Osteocyte (in vitro differentiated cells): ENCODE measurements at regions not wholly inside any gene's neighbourhood (a gene's known extent, or its start where the extent isn't known, plus 50 kb on each side); places are given as distances from the start of the nearest gene placed in this dataset.
A peak's percentile ranks its signal among the peaks of the same experiment; 100 is the strongest.

Experiments used
- DNase-seq: peaks from one replicate; pipeline ENCODE4 v3.0.0; 2021; ENCODE audit warnings: mixed read lengths; ENCODE audit not compliant: unreplicated experiment; ENCODE audit errors: extremely low spot score
- H3K27ac Mint-ChIP-seq: one replicate; pipeline ENCODE4 v1.8.0; 2021; ENCODE audit warnings: mild to moderate bottlenecking, mixed read lengths; ENCODE audit not compliant: unreplicated experiment
- H3K27me3 Mint-ChIP-seq: one replicate; pipeline ENCODE4 v1.8.0; 2021; ENCODE audit warnings: mixed read lengths; ENCODE audit not compliant: unreplicated experiment
- H3K36me3 Mint-ChIP-seq: one replicate; pipeline ENCODE4 v1.8.0; 2021; ENCODE audit warnings: mixed read lengths; ENCODE audit not compliant: unreplicated experiment
- H3K4me1 Mint-ChIP-seq: one replicate; pipeline ENCODE4 v1.8.0; 2021; ENCODE audit warnings: mixed read lengths; ENCODE audit not compliant: unreplicated experiment
- H3K4me3 Mint-ChIP-seq: one replicate; pipeline ENCODE4 v1.8.0; 2021; ENCODE audit warnings: mild to moderate bottlenecking, moderate library complexity, mixed read lengths; ENCODE audit not compliant: unreplicated experiment
- H3K9me3 Mint-ChIP-seq: one replicate; pipeline ENCODE4 v1.8.0; 2021; ENCODE audit warnings: mixed read lengths; ENCODE audit not compliant: unreplicated experiment
- TF ChIP-seq, protein P1 (sequence below): fragments of 200-600 bp; sonication (generic); IDR thresholded peaks from 2 replicates; pipeline ENCODE4 v1.5.0; 2021; ENCODE audit warnings: antibody characterized with exemption, mild to moderate bottlenecking, moderate library complexity

GRCh38 chr5:174383210-174384167 is 338.0 kb downstream of the NSG2 start:
- DNase-seq: no peak
- H3K4me1 Mint-ChIP-seq: peaks cover 31% of the 10 kb centered on the region
- no peak overlapping the region for H3K4me3 Mint-ChIP-seq
- TF ChIP-seq, protein P1, sequence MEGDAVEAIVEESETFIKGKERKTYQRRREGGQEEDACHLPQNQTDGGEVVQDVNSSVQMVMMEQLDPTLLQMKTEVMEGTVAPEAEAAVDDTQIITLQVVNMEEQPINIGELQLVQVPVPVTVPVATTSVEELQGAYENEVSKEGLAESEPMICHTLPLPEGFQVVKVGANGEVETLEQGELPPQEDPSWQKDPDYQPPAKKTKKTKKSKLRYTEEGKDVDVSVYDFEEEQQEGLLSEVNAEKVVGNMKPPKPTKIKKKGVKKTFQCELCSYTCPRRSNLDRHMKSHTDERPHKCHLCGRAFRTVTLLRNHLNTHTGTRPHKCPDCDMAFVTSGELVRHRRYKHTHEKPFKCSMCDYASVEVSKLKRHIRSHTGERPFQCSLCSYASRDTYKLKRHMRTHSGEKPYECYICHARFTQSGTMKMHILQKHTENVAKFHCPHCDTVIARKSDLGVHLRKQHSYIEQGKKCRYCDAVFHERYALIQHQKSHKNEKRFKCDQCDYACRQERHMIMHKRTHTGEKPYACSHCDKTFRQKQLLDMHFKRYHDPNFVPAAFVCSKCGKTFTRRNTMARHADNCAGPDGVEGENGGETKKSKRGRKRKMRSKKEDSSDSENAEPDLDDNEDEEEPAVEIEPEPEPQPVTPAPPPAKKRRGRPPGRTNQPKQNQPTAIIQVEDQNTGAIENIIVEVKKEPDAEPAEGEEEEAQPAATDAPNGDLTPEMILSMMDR: no peak
- peaks cover 2% of the 10 kb centered on the region for H3K27me3 Mint-ChIP-seq
- peaks cover 4% of the 10 kb centered on the region for H3K36me3 Mint-ChIP-seq
- peak overlapping the region; percentile 5 for H3K27ac Mint-ChIP-seq
- H3K9me3 Mint-ChIP-seq: peaks cover 3% of the 10 kb centered on the region

DNA sequence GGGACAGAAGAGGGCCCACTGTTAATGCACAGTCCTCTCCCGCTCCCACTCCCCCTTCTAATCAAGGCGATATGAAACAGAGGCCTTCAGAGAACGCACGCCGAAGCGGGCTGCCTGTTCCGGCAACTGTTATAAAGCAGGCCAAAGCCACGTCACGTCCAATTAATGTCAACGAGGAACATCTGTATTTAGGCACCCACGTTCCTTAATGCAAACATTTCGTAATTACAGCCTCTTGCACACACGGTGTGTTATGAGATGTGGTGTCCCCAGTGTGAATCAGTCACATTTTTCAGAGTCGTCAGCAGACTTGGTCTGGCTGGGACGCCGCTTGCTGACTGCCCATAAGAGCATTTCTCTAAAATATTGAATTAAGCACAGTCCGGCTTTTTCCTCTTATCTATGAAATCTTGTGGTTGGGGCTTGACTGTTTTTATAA is 339.0 kb downstream of the NSG2 start:
- peaks cover 6% of the 10 kb centered on the region for H3K27me3 Mint-ChIP-seq
- H3K4me1 Mint-ChIP-seq: peaks cover 31% of the 10 kb centered on the region
- TF ChIP-seq, protein P1: no peak
- no peak for DNase-seq
- peaks cover 4% of the 10 kb centered on the region for H3K36me3 Mint-ChIP-seq
- peaks cover 3% of the 10 kb centered on the region for H3K9me3 Mint-ChIP-seq
- H3K27ac Mint-ChIP-seq: peak overlapping the region; percentile 39
- no peak overlapping the region for H3K4me3 Mint-ChIP-seq

GRCh38 chr5:174386306-174386705 is 338.1 kb upstream of the MSX2 start:
- DNase-seq: no peak
- H3K27me3 Mint-ChIP-seq: peaks cover 13% of the 10 kb centered on the region
- peaks cover 3% of the 10 kb centered on the region for H3K9me3 Mint-ChIP-seq
- no peak overlapping the region for H3K4me3 Mint-ChIP-seq
- TF ChIP-seq, protein P1: no peak
- peaks cover 31% of the 10 kb centered on the region for H3K4me1 Mint-ChIP-seq
- peaks cover 4% of the 10 kb centered on the region for H3K36me3 Mint-ChIP-seq
- H3K27ac Mint-ChIP-seq: no peak overlapping the region

DNA sequence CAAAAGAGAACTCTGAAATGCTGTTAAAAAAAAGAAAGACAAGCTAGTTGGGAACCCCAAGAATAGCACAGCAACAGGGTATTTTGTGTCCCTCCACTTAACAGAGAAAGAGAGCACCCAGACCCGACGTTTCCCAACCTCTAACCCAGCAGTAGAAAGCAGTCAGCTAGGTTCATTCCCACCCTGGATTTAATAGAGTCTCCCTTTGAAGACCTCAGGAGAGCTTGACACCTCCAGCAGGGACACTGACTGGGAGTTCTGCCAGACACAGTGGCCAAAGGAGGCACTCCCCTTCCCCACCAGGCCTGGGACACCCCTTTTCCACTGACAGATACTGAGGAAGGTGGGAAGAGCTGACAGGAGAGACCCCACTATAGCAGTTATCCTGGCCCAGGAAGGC is 337.5 kb upstream of the MSX2 start:
- no peak overlapping the region for H3K27ac Mint-ChIP-seq
- peaks cover 4% of the 10 kb centered on the region for H3K36me3 Mint-ChIP-seq
- H3K4me1 Mint-ChIP-seq: peaks cover 31% of the 10 kb centered on the region
- H3K27me3 Mint-ChIP-seq: peaks cover 13% of the 10 kb centered on the region
- no peak for DNase-seq
- TF ChIP-seq, protein P1: no peak
- H3K4me3 Mint-ChIP-seq: no peak overlapping the region
- H3K9me3 Mint-ChIP-seq: peaks cover 3% of the 10 kb centered on the region

DNA sequence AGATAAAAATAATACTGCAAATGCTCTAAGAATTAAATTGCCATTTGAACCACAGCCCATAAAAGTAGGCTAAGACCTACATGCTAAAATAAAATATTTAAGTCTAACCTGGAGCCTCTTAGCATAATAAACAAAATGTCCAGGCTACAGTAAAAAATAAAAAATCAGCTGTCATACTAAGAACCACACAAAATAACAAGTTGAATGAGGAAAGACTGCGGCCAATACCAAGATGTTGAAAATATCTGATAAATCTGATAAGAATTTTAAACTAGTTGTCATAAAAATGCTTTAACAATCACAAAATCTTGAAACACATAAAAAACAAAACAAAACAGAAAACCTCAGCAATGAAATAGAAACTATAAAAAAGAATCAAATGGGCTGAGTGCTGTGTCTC is 336.9 kb upstream of the MSX2 start:
- Mint-ChIP-seq H3K27me3 (peaks cover 18% of the 10 kb centered on the region), H3K9me3 (peaks cover 3% of the 10 kb centered on the region), H3K4me1 (peaks cover 31% of the 10 kb centered on the region), H3K27ac (no peak overlapping the region), H3K4me3 (no peak overlapping the region), H3K36me3 (peaks cover 4% of the 10 kb centered on the region)
- DNase-seq: no peak
- TF ChIP-seq, protein P1: no peak
